AG09309 (cell line): ENCODE measurements at regions not wholly inside any gene's neighbourhood (a gene's known extent, or its start where the extent isn't known, plus 50 kb on each side); places are given as distances from the start of the nearest gene placed in this dataset.
"Not testable (repeated sequence)": the region's sequence is repeated elsewhere in the genome, so short reads cannot be mapped to it uniquely, and the experiment has no call there.

ENCODE experiments used
- DNase-seq: peaks from one replicate; pipeline ENCODE4 v3.0.0-alpha.2; 2010; ENCODE audit warnings: low read depth
- H3K4me3 ChIP-seq: 2 replicates; pipeline ENCODE4 v1.5.1; 2011; ENCODE audit warnings: mild to moderate bottlenecking, low read depth, low read length, moderate library complexity; ENCODE audit not compliant: control insufficient read depth
- CTCF ChIP-seq: IDR thresholded peaks from 2 replicates; pipeline ENCODE4 v1.5.1; 2011; ENCODE audit warnings: mild to moderate bottlenecking, low read depth, low read length, inconsistent platforms; ENCODE audit not compliant: insufficient read depth, control insufficient read depth; ENCODE audit errors: missing control alignments

GRCh38 chr1:104190821-104191220, 441.1 kb downstream of the AMY1C start:
- DNase-seq, result no peak
- H3K4me3 ChIP-seq, result no peak overlapping the region
- TF ChIP-seq CTCF, result no peak

- no peak for TF ChIP-seq CTCF
- H3K4me3 ChIP-seq, result no peak overlapping the region
- DNase-seq, result no peak
Observed at GRCh38 chr1:104195395-104195794, 445.7 kb downstream of the AMY1C start.

GRCh38 chr1:104196136-104196535, 446.4 kb downstream of the AMY1C start:
- no peak overlapping the region for H3K4me3 ChIP-seq
- no peak for TF ChIP-seq CTCF
- no peak for DNase-seq

- H3K4me3 ChIP-seq, result no peak overlapping the region
- TF ChIP-seq CTCF, result no peak
- DNase-seq, result no peak
Observed at GRCh38 chr1:104197516-104197915, 447.8 kb downstream of the AMY1C start.

GRCh38 chr1:104212239-104212638, 462.5 kb downstream of the AMY1C start:
- DNase-seq, result no peak
- TF ChIP-seq CTCF, result no peak
- H3K4me3 ChIP-seq, result no peak overlapping the region

- not testable (repeated sequence) for DNase-seq, H3K4me3 ChIP-seq
Observed at GRCh38 chr1:104217395-104217986, 467.8 kb downstream of the AMY1C start.

- no peak for DNase-seq
- no peak for TF ChIP-seq CTCF
- H3K4me3 ChIP-seq, result no peak overlapping the region
Observed at GRCh38 chr1:104229860-104230259, 480.2 kb downstream of the AMY1C start.

GRCh38 chr1:104231676-104232075, 482.0 kb downstream of the AMY1C start:
- TF ChIP-seq CTCF, result no peak
- no peak overlapping the region for H3K4me3 ChIP-seq
- no peak for DNase-seq
